ENCODE measurements at regions not wholly inside any gene's neighbourhood (a gene's known extent, or its start where the extent isn't known, plus 50 kb on each side); places are given as distances from the start of the nearest gene placed in this dataset.

GRCh38 chr4:15240764-15241163, 187.1 kb upstream of the C1QTNF7 start:
- in situ Hi-C loops (cut with HindIII; ENCODE audit: low pct_unique_long_range_greater_than_20kb, low sequenced_read_pairs) = no loop called here
- DNase-seq (ENCODE audit: low read depth, low spot score) = no peak

GRCh38 chr4:15242021-15242420, 185.8 kb upstream of the C1QTNF7 start:
- in situ Hi-C loops (cut with HindIII; ENCODE audit: low pct_unique_long_range_greater_than_20kb, low sequenced_read_pairs) = no loop called here
- no peak for DNase-seq (ENCODE audit: low read depth, low spot score)

DNA sequence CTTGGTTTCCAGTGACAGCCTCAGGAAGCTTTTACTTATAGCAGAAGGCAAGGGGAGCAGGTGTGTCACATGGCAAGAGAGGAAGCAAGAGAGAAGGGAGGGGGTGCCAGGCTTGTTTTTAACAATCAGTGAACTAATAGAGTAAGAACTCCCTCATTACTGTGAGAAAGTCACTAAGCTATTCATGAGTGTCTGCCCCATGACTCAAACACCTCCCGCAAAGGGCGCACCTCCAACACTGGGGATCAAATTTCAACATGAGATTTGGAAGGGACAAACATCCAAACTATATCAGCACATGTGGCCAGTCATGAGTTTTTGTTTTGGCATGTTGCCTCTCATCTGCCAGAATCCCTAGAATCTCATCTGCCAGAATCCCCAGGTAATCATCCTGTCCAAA, 183.5 kb upstream of the C1QTNF7 start:
- DNase-seq (ENCODE audit: low read depth, low spot score) = no peak
- in situ Hi-C loops (cut with HindIII; ENCODE audit: low pct_unique_long_range_greater_than_20kb, low sequenced_read_pairs) = no loop called here

DNA sequence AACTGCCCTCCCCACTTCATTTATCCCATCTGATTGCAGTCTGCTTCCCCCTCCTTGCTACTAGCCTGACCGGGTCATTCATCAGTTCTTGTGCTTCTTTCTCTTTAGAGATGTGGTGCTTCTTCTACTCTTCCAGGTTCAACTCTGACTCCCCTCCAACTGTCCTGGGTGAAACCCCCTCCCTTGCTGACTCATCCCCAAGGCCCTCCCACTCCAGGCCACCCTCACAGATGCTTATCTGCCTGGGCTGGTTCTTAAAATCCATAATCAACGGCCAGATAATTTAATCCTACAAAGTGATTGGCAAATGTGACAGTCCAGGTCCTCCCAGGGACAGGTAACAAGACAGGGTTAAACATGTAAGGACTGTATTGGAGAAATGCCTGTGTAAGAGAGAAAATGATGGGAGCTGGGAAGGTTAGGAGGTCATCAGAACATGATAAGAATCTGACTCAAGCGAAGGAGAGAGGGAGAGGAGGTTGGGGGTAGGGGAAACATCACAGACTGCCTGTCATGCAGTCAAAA, 182.8 kb upstream of the C1QTNF7 start:
- in situ Hi-C loops (cut with HindIII; ENCODE audit: low pct_unique_long_range_greater_than_20kb, low sequenced_read_pairs) = no loop called here
- DNase-seq (ENCODE audit: low read depth, low spot score) = no peak

- DNase-seq (ENCODE audit: low read depth, low spot score) = no peak
Measured at GRCh38 chr4:15250021-15250441, 177.8 kb upstream of the C1QTNF7 start.

GRCh38 chr4:15253349-15253748, 174.5 kb upstream of the C1QTNF7 start:
- in situ Hi-C loops (cut with HindIII; ENCODE audit: low pct_unique_long_range_greater_than_20kb, low sequenced_read_pairs) = no loop called here
- no peak for DNase-seq (ENCODE audit: low read depth, low spot score)

More at GRCh38 chr4:15250021-15250441, 177.8 kb upstream of the C1QTNF7 start:
- in situ Hi-C loops (cut with HindIII; ENCODE audit: low pct_unique_long_range_greater_than_20kb, low sequenced_read_pairs) = no loop called here

- DNase-seq (ENCODE audit: low read depth, low spot score) = no peak
- in situ Hi-C loops (cut with HindIII; ENCODE audit: low pct_unique_long_range_greater_than_20kb, low sequenced_read_pairs) = no loop called here
Measured at GRCh38 chr4:15254236-15254880, 173.5 kb upstream of the C1QTNF7 start.

GRCh38 chr4:15255537-15255936, 172.3 kb upstream of the C1QTNF7 start:
- in situ Hi-C loops (cut with HindIII; ENCODE audit: low pct_unique_long_range_greater_than_20kb, low sequenced_read_pairs) = no loop called here
- DNase-seq (ENCODE audit: low read depth, low spot score) = no peak

- DNase-seq (ENCODE audit: low read depth, low spot score) = no peak
- in situ Hi-C loops (cut with HindIII; ENCODE audit: low pct_unique_long_range_greater_than_20kb, low sequenced_read_pairs) = no loop called here
Measured at GRCh38 chr4:15260758-15261157, 167.1 kb upstream of the C1QTNF7 start.

DNA sequence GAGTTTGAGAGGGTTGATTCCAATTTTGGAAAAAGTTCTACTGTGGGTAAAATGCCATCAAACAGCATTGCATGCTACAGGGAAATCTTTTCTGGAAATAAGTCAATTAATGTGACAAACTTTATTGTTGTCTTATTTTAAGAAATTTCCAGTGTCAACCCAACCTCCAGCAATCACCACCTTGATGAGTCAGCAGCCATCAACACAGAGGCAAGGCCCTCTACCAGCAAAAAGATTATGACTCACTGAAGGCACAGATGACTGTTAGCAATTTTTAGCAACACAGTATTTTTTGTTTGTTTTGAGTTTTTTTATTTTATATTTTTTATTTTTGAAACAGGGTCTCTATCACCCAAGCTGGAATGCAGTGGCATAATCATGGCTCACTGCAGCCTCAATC, 165.4 kb upstream of the C1QTNF7 start:
- in situ Hi-C loops (cut with HindIII; ENCODE audit: low pct_unique_long_range_greater_than_20kb, low sequenced_read_pairs) = no loop called here

DNA sequence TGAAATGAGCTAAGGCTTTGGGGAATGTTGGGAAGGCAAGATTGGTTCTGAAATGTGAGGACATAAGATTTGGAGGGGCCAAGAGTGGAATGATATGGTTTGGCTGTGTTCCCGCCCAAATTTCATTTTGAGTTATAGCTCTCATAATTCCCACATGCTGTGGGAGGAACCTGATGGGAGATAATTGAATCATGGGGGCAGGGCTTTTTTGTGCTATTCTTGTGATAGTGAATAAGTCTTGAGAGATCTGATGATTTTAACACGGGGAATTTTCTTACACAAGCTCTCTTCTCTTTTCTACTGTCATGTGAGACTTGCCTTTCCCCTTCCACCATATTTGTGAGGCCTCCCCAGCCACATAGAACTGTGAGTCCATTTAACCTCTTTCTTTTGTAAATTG, 157.6 kb upstream of the C1QTNF7 start:
- no peak for DNase-seq (ENCODE audit: low read depth, low spot score)
- in situ Hi-C loops (cut with HindIII; ENCODE audit: low pct_unique_long_range_greater_than_20kb, low sequenced_read_pairs) = no loop called here

More for the DNA sequence above, 165.4 kb upstream of the C1QTNF7 start:
- no peak for DNase-seq (ENCODE audit: low read depth, low spot score)

GRCh38 chr4:15286041-15286440, 141.8 kb upstream of the C1QTNF7 start:
- in situ Hi-C loops (cut with HindIII; ENCODE audit: low pct_unique_long_range_greater_than_20kb, low sequenced_read_pairs) = no loop called here

DNA sequence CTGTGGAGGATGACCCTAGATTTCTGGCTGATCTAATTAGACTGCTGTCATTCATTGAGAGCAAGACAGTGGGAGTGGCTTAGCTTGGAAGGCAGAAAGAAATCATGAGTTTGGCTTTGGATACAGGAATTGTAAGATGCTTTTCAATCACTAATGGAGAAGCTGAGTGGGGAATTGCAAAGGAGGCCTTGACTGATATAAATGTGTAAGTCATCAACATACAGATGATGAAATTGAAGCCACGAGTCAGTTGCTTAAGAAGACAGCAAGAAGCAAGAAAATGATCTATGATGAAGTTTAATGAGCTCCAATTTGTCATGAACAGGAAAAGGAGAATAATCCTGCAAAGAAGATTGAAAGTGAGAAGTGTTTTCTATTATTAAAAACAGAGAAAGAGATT, 136.7 kb upstream of the C1QTNF7 start:
- in situ Hi-C loops (cut with HindIII; ENCODE audit: low pct_unique_long_range_greater_than_20kb, low sequenced_read_pairs) = no loop called here
- DNase-seq (ENCODE audit: low read depth, low spot score) = no peak

More at GRCh38 chr4:15286041-15286440, 141.8 kb upstream of the C1QTNF7 start:
- no peak for DNase-seq (ENCODE audit: low read depth, low spot score)

DNA sequence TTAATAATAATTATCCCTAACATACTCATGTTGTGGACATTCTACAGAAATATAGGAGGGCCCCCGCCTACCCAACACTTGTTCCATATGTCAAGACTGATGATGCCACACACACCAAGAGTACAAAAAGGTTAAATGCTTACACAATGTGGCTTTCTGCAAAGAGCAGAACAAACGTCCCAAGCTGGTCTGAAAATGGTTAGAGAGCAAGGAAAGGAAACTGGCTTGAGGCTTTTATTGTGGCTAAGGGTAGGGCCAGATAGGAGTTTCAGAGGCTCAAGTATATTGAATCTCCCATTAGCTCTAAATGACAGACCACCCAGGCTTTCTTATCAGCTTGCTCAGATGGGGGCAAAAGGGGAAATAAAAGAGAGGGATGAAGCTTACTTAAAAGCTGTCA, 134.1 kb upstream of the C1QTNF7 start:
- DNase-seq (ENCODE audit: low read depth, low spot score) = no peak
- in situ Hi-C loops (cut with HindIII; ENCODE audit: low pct_unique_long_range_greater_than_20kb, low sequenced_read_pairs) = no loop called here

DNA sequence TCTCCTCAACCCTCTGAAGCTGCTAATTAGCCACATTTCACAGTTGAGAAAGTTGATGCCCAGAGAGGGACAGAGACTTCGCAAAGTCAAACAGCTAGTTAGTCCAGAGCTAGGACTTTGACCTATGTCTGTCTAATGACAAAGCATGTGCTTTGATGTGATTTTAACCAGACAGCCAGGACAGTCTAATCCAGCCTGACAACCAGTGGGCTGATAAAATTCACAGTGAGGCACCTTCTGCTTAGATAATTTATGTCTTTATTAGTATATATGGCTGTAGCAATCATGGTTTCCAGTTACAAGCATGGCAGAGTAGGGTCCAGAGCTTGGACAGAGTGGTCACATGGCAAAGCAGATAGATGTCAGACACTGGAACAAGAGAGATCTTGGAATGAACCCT, 133.6 kb upstream of the C1QTNF7 start:
- in situ Hi-C loops (cut with HindIII; ENCODE audit: low pct_unique_long_range_greater_than_20kb, low sequenced_read_pairs) = no loop called here
- no peak for DNase-seq (ENCODE audit: low read depth, low spot score)

- DNase-seq (ENCODE audit: low read depth, low spot score) = no peak
- in situ Hi-C loops (cut with HindIII; ENCODE audit: low pct_unique_long_range_greater_than_20kb, low sequenced_read_pairs) = no loop called here
Measured at GRCh38 chr4:15294832-15295231, 133.0 kb upstream of the C1QTNF7 start.

DNA sequence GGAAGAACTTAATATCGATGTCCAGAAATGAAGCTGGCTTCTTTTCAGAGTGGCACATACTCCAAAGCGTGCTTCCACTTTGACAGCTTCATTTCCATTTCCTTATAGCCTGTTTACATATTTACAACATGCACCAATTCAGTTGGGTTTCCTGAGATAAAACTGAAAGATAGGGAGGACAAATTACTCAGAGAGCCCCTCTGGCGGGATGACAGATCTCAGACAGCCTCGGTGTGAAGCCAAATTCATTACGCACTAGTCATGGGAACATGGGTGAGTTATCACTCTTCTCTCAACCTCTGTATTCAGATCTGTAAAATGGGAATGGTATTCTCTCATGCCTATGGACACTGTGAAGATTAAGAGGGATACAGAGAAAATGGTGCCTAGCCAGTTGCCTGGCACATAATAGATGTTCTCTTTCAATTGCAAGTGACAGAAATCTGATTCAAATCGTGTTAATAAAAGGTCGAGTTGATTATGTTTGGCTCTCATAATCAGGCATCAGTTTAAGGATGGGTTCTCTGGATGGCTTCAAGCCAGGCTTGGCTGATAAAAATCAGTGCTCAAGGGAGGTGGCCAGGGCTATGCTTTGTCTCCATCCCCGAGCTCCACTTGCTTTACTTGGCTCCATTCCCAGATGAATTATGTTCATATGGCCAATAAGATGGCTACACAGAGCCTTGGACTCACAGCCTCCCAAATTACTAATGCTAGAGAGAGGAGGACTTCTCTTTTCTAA, 132.2 kb upstream of the C1QTNF7 start:
- in situ Hi-C loops (cut with HindIII; ENCODE audit: low pct_unique_long_range_greater_than_20kb, low sequenced_read_pairs) = no loop called here
- no peak for DNase-seq (ENCODE audit: low read depth, low spot score)

DNA sequence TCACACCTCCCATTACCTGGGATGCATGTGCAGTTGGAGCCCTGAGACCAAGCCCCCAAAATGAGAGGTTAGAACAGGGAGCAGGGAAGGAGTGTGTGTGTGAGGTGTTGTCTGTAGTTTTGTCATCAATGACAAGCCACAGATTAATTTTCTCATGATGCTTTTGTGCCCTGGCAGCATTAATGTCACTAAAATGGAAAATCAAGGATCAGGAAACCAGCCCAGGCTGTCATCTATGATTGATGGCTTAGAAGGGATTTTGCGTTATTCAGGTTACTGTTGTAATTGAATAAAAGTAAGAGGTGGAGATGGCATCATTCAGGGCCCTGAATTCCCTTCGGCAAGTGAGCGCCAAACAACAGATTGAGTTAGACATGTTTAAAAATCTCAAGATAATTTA, 130.5 kb upstream of the C1QTNF7 start:
- in situ Hi-C loops (cut with HindIII; ENCODE audit: low pct_unique_long_range_greater_than_20kb, low sequenced_read_pairs) = no loop called here
- no peak for DNase-seq (ENCODE audit: low read depth, low spot score)

DNA sequence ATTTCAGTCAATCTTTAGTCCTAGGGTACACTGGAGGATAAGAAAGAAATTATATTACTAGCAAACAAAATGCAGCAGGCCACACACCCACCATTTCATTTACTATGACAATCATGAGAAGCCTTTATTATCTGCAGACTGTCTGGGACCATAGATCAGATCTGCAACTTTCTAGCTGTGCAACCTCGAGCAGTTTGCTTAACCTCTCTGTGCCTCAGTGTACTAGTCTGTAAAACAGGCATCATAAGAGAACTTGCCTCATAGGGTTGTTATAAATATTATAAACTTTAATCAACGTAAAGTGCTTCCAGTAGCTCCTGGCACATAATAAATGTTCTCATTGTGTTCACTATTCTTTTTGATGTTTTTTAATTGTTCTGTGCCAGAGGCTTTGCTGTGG, 128.2 kb upstream of the C1QTNF7 start:
- in situ Hi-C loops (cut with HindIII; ENCODE audit: low pct_unique_long_range_greater_than_20kb, low sequenced_read_pairs) = no loop called here
- no peak for DNase-seq (ENCODE audit: low read depth, low spot score)
